GM21786 (cell line): ENCODE measurements at regions not wholly inside any gene's neighbourhood (a gene's known extent, or its start where the extent isn't known, plus 50 kb on each side); places are given as distances from the start of the nearest gene placed in this dataset.
"Not testable (repeated sequence)": the region's sequence is repeated elsewhere in the genome, so short reads cannot be mapped to it uniquely, and the experiment has no call there.

ENCODE experiments used
- ATAC-seq: cut with Tn5 transposase; IDR thresholded peaks from one replicate; pipeline ENCODE4 v1.9.1; 2021; ENCODE audit not compliant: unreplicated experiment

DNA sequence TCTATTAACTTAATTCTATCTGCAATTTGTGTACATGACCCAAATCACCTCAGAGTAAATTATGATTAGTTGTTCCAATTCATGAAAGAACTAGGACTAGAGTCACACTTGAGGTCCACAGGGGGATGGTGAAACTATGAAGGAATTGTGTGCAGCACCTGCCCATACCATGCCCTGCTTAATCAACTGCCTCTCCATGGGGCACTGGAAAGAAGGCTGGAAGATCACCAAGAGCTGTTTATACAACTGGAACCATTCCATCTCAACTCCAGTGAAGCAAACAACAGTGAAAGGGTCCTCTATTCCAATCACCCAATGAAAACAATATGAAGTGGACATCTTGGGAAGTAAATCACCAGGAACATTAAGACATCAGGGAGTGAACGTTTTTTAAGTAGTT, 98.7 kb upstream of the SEMA3D start:
- no peak for ATAC-seq

DNA sequence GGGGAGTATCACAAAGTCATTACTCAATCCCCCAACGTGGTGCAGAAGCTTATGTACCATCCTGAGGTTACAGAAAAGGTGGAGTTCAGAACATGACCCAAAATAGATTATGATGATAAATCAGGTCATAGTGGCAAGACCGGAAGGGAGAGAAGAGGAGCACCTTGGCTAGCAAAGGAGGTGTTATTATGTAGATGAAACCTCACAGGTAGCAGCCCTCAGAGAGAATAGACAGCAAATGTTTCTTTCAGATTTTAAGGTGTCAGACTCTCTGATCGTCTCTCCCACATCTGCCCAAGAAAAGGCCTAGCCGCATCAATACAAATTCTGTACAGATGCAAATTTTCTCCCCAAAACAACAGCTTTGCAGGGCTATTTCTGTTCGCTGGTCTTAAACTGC, 88.3 kb upstream of the SEMA3D start:
- ATAC-seq: no peak

DNA sequence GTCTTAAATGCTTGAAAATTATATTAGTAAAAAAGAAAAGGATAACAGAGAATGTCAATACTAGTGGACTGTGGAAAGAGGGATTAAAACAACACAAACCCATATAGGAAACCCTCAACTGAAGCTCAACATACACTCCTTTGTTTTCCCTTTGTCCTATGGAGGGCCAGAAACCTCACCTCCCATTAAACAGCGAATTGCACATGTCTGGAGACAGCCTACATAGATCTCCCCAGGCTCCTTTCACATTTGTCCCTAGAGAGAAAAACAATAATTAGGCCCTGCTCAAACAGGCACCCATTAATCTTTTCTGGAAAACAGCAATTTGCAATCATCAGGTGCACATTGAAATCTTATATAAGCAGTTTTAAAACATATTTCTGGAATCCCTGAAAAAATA, 87.6 kb upstream of the SEMA3D start:
- no peak for ATAC-seq

DNA sequence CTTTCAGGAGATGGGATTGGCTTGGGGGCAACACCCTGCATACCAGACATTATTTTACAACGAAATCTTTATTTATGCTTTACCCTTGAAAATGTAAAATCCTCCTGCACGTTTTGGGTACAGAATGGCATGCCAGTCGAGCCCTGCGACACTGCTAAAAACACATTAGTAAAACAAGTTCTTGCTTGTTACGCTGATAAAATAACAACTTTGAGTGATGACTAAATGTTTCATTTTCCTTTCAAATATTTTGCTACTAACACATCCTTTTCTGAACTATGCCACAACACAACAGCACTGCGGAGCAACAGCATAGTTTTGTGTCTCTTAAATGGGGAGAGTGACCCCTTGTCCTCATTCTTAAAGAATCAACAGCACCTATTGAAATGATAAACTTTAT, 76.0 kb upstream of the SEMA3D start:
- ATAC-seq: no peak

DNA sequence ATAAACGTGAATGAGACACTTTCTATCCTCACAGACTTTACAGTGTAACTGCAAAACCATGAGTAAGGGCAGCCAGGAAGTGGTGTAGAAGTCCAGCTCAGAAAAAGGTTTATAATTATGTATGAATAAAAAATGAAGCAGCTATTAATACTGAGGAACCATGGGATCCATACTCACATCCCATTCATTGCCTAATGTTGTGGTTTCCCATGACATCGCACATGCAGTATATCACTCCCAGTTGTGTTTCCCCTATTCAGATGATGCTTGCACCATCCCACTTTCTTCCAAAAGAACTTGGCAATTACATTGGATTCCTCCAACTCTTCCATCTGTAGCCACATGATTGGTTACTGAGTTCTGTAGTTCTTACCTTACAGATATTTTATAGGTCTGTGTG, 74.5 kb upstream of the SEMA3D start:
- no peak for ATAC-seq

DNA sequence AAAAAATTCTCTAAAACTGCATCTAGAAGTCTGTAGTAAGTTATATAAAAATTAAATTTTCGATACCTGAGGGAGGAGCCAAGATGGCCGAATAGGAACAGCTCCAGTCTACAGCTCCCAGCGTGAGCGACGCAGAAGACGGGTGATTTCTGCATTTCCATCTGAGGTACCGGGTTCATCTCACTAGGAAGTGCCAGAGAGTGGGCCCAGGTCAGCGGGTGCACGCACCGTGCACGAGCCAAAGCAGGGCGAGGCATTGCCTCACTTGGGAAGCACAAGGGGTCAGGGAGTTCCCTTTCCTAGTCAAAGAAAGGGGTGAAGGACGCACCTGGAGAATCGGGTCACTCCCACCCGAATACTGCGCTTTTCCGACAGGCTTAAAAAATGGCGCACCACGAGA, 62.9 kb upstream of the SEMA3D start:
- ATAC-seq: not testable (repeated sequence)

DNA sequence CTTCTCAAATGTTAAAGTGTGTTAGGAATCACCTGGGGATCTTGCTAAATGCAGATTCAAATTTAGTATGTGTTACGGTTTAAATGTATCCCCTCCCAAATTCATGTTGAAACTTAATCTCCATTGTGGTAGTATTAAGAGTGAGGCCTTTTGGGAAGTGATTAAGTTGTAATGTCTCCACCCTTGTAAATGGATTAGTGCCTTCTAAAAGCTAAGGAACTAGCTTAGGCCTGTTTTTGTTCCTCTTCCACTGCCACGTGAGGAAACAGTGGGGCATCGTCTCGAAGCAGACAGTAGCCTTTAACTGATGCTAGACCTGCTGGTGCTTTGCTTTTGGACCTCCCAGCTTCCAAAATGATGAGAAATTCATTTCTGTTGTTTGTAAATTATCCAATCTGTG, 52.3 kb upstream of the SEMA3D start:
- no peak for ATAC-seq

DNA sequence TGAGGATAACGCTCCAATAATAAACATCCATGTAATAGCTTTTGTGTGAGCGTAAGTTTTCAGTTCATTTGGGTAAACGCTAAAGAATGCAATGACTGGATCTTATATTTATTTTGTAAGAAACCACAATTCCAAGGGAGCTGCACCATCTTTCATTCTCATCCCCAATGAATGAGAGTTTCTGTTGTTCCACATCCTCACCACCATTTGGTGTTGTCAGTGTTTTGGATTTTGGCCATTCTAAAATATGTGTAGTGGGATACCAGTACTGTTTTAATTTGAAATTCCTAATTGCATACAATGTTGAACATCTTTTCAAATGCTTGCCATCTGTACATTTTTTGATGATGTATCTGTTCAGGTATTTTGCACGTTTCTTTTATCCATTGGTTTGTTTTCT, 50.9 kb upstream of the SEMA3D start:
- no peak for ATAC-seq
